HG03103 (cell line): ENCODE measurements at regions not wholly inside any gene's neighbourhood (a gene's known extent, or its start where the extent isn't known, plus 50 kb on each side); places are given as distances from the start of the nearest gene placed in this dataset.
"Not testable (repeated sequence)": the region's sequence is repeated elsewhere in the genome, so short reads cannot be mapped to it uniquely, and the experiment has no call there.

ENCODE experiments used
- ATAC-seq: cut with Tn5 transposase; IDR thresholded peaks from one replicate; pipeline ENCODE4 v1.9.1; 2021; ENCODE audit warnings: low read depth; ENCODE audit not compliant: unreplicated experiment

DNA sequence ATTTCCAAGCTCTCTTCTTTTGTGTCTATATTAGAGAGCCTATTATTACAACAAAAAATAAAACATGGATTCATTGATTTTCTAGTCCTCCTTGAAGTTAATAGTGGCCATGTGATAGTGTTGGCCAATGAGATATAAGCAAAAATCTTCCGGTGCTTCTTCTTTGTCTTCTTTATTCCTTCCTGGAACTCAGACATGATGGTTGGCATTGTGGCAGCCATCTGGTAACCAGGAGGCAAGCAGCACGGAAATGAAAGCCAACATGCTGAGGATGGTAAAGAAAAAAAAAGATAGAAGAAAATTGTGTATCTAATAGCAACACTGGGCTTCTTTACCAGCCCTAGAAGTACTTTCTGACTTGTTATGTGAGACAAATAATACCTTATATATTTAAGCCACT, 50.8 kb upstream of the SEL1L start:
- ATAC-seq: no peak

DNA sequence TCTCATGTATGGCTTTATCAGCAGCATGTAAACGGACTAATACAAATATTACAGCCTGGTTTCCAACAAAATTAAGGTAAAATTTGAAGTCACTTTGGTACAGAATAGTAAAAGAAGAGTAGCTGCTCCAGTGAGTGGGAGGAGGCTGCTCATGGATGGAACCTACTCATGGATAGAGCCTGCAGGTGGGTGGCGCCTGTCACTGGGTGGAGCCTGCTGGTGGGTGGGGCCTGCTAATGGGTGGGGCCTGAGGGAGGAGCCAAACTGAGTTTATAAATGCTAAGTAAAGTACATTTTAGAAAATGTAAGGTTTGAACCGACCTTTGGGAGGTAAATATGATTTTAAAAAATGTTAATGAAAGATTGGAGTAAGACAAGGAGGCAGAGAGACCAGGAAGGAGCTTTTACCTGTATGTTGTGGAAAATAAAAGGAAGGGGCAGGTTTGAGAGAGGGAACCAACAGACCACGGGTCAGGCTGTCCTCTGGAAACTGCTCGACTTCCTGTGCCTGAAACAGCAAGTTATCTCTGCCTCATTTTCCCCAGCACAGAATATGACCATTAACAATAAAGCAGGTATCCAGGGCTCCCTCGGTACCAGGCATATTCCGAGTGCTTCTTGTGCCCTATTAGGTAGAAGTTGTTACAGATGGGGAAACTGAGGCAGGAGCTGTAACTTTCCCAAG, 55.9 kb upstream of the SEL1L start:
- no peak for ATAC-seq

DNA sequence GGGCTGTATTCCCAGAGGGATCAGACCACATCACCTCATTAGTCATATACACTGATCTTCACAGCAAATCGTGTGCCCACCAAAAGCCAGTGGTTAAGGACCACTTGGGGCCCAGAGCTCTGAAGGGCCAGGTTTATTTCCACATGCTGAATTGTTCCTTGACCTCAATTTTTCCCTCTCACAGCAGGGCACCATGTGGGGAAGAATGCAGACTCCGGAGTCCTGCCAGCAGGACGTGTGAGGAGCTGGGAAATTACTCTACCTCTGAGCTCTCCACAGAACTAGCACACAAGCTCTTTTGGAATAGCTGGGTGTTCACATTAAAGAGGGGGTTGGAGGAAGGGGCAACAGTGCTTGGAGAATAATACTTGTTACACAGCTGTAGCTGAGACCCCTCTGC, 57.6 kb upstream of the SEL1L start:
- no peak for ATAC-seq

DNA sequence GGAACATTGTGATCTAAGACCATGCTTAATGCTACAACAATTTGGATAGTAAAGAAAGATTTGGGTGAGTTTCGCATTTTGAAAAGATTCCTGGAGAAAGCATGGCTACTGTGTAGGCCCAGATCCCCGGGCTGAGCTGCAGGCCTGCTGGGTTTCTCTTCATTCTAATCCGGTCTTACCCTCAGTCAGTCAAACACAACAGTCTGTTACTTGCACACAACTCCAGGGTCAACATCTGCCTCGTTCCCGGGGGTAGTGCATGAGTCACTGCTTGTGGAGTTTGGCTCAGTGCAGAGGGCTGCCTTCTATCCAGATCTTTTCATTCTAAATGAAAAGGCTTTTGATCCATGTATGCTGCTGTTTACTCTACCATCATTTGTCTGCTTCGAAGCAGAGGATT, 60.4 kb upstream of the SEL1L start:
- no peak for ATAC-seq

DNA sequence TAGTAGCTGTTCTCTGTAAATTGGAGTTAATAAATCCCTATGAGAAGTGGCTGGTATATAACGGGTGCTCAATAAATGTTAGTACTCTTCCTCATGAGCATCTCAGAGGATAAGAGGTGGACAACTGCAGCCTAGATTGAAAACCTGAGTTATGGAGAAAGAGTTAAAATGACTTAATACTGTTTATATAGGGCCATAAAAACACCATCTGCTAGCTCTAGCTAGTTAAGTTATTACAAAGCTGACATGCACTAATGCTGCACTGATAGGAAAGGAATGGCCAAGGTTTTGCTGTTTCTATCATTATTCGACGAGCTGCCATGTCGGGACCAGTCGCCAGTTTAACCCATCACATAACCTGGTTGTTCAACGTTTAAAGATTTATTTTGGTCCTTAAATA, 72.0 kb upstream of the SEL1L start:
- ATAC-seq: no peak

DNA sequence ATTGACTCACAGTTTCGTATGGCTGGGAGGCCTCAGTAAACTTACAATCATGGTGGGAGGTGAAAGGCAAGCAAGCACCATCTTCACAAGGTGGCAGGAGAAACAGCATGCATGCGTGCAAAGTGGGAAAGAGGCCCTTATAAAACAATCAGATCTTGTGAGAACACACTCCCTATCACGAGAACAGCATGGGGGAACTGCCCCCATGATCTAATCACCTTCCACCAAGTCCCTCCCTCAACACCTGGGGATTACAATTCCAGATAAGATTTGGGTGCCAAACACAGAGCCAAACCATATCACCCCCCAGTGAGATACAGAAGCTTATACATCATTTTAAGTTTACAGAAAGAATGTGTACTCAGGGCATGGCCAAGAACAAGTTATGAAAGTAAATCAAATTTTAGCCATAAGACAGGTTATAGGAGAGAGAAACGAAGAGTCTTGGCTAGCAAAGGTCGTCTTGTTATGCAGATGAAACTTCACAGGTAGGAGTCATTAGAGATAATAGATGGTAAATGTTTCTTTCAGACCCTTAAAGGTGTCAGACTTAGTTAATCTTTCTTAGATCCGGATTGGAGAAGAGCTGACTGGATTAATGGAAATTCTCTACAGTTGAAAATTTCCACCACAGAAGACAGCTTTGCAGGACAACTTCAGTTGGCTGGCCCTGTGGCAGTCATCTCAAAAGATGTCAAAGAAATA, 79.8 kb upstream of the SEL1L start:
- ATAC-seq: no peak

DNA sequence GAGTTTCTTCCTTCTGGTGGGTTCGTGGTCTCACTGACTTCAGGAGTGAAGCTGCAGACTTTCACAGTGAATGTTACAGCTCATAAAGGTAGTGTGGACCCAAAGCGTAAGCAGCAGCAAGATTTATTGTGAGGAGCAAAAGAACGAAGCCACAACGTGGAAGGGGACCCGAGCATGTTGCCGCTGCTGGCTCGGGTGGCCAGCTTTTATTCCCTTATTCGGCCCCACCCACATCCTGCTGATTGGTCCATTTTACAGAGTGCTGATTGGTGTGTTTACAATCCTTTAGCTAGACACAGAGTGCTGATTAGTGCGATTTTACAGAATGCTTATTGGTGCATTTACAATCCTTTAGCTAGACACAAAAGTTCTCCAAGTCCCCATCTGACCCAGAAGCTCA, 80.6 kb upstream of the SEL1L start:
- ATAC-seq: not testable (repeated sequence)

DNA sequence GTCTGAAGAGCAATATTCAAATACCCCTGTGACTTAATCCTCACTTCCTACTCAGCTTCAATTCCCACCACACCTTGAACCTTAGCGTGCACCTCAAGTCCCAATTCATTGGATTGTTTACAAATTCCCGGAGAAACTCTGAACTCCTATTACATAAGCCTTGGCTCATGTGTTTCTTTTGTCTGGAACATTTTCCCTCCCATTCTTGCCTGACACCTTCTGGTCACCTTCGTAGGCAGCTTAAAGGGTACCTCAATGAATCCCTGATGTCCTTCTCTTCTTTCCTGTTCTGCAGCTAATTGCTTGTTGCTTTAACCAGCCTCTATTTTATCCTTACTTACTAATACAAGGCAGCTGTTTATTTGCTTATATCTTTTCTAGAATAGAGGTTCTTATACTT, 85.0 kb upstream of the SEL1L start:
- no peak for ATAC-seq

DNA sequence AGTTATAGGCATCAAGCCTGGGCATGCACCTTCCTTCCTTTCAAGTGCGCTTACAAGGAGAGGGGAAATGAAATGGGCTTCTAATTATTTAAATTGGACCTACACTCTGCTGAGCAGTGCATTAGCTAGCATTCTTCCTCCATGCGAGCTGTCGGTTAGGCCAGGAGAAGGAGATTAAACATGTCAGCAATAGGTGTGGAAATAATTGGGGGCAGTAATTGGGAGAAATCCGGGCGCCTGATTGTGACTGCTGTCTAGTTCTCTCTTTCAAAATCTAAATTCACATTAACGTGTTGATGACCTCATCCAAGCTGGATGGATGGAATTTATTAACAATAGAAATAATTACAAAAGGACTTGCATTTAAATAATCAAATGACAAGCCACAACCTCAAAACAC, 86.2 kb upstream of the SEL1L start:
- ATAC-seq: no peak

DNA sequence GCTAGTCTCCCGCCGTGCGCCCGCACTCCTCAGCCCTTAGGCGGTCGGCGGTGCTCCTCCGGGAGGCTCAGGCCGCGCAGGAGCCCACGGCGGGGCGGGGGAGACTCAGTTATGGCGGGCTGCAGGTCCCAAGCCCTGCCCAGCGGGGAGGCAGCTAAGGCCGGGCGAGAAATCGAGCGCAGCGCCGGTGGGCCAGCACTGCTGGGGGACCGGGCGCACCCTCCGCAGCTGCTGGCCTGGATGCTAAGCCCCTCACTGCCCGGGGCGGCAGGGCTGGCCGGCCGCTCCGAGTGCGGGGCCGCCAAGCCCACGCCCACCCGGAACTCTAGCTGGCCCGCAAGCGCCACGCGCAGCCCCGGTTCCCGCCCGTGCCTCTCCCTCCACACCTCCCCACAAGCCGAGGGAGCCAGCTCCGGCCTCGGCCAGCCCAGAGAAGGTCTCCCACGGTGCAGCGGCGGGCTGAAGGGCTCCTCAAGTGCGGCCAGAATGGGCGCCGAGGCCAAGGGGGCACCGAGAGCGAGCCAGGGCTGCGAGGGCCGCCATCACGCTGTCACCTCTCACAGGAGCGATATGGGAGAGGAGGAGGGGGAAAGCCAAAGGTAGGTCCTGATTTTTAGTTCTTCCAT, 90.2 kb upstream of the SEL1L start:
- not testable (repeated sequence) for ATAC-seq

DNA sequence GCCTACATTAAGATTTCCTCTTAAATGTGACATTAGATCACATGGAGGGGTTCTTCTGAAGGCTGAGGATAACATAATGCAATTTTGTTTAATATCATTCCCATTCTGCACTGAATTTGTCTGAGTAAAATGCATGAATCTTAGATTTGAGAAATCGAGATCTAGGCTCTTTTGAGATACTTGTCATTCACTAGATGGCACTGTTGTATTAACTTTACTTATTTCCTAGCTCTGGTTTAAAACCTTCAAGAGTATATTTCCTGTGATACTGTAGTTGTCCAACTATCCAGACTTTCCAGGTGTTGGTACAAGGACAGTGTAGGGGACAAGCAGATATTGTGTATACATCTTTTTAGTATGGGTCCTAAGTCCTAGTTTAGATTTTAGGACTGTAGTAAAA, 91.7 kb upstream of the SEL1L start:
- ATAC-seq: no peak

DNA sequence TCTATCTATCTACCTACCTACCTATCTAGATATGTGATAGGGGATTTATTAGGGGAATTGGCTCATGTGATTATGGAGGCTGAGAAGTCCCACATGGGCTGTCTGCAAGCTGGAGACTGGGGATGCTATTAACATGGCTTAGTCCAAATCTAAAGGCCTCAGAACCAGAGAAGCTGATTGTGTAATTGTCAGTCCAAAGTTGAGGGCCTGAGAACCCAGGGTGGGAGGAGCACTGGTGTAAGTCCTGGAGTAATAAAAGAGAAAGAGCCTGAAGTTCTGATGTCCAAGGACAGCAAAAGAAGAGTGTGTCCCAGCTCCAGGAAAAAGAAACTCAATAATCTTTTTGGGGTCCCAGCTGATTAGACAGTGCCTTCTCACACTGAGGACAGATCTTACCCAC, 98.5 kb upstream of the SEL1L start:
- ATAC-seq: no peak

DNA sequence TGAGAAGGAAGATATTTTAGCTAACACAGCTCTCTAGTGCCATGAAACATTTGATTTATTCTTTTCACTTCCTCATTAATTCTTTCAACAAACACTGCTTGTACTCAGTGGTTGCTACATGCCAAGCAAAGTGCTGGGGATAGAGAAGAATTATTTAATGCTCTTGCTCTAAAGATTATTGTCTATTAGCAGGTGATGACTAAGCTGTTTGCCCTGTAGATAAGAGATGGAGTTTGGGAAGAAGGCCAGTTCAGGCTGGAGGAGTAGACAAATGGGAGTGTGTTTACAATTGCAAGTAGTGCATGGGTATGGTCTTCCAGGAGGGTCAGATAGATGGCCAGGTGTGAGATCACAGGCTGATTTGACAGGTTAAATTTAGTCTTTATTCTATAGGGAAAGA, 99.8 kb upstream of the SEL1L start:
- no peak for ATAC-seq

DNA sequence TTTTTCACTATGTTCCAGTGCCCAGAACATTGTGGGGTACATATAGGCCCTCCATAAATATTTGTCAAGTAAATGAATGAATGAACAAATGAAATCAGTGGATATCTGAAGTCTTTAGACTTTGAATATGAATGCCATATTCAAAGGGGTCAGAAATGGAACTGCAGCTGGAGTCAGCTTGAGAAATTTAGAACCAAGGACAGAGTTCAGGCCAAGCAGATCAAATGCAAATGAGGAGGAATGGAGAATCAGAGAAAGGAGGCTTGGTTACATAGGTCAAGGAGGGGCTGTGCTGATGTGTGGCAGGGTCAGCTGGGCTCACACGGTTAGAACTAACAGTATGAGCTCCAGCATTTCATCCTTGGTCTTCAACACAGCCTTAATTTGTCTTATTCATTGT, 104.0 kb upstream of the SEL1L start:
- ATAC-seq: no peak

DNA sequence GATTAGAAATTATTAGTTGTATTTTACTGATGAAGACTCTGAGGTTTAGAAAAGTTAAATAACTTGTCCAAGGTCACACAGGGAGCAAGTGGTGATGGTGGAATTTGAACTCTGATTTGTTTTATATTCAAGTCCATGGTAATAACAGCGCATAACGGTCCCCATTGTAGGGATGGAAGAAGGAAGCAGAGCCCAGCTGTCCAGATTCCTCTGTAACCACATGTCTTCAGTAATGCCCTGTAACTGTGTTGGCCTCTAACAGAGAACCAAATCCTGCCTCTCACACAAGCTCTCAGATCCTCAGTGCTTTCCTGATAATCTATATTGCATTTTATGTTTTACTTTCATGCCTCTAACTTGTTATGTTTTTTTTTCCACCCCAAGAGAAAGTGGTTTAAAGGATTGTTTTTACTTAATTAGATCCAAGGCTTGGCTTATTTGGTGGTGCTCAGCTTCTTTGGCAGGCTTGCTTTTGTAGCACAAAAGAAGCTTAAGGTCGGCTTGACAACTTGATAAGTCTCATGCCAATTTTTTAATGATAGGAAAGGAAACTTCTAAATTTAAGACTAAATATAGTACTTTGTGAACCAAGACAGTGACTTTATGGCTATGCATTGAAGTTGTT, 105.1 kb upstream of the SEL1L start:
- no peak for ATAC-seq

DNA sequence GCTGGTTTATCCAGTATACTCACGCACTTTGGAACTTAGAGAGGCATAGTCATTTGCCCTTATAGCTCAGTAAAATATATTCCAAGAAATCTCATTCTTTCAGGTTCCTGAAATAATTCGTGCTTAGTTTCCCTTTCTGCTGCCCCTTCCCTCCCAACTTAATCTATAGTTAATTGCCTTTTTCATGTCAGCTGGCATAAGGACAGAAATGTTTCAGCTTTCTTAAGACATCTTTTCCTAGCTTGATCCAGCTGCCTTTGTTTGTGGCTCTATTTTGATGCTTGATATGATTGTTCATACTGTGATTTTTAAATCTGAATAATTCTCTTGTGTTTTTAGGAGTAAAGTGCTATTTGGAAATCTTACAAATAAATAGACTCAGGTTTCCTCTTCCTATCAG, 120.0 kb upstream of the SEL1L start:
- no peak for ATAC-seq

DNA sequence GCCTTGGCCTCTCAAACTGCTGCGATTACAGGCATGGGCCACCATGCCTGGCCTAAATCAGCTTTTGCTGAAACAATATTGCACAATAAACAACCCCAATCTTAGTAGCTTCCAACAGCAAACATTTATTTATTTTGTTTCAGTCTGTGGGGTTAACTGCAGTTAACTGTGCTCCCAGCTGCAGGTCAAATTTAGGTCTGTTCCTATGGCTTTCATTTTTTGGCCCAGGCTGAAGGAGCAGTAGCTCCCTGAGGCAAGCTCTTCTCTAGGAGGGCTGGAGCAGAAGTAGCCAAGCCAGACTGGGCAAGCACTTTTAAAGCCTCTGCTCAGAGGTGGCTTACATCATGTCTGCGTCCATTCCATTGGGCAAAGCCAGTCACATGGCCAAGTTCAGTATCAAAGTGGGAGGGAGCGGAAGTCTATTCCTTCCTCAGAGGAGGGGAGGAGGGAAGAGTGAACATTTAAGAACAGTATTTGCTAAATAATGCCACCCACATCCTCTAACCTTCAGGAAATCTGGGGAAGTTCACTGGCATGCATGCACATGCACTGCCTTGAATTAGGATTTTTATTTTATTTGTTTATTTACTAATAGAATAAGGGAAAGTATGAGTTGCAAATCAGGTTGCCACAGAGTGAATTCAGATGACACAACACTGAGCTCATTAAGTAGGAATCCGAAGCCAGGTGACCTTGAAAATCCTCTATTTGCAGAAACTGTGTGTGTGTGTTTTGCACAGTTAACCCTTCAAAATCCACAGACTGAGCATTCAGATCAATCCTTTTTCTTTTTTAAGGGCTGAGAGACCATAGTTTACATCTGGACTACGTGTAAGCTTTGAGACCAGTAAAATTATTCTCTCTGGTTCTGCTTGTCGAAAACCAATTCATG, 122.0 kb upstream of the SEL1L start:
- ATAC-seq: no peak

DNA sequence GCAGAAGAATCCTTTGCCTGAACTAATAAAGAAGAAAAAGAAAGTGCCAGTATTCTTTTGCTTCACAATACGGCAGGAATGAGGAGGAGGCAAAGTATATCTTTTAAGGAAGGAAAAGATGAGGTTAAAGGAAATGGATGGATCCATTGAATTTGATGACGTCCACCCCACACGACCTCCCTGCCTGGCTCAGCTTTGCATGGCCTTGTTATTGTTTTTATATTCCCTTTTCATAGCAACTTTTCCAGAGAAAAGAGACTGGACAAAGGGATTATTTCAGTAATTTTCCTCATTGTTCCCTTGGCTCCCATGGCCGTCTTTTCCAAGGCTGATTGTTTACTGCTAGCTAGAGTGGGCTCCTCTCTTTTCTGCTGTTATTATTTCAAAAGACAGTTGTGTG, 123.2 kb upstream of the SEL1L start:
- ATAC-seq: no peak

DNA sequence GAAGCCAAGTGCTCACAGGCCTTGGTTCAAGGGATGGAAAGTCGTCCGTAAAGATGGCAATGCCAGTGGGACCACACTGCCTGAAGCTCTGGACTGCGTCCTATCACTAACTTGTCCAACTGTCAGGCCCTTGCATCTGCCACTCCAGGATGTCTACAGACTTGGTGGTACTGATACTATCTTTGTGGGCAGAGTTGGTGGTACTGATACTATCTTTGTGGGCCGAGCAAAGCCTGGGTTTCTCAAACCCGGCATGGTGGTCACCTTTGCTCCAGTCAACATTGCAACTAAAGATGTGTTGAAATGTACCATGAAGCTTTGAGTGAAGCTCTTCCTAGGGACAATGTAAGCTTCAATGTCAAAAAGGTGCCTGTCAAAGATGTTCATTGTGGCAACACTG, 128.4 kb upstream of the SEL1L start:
- no peak for ATAC-seq

DNA sequence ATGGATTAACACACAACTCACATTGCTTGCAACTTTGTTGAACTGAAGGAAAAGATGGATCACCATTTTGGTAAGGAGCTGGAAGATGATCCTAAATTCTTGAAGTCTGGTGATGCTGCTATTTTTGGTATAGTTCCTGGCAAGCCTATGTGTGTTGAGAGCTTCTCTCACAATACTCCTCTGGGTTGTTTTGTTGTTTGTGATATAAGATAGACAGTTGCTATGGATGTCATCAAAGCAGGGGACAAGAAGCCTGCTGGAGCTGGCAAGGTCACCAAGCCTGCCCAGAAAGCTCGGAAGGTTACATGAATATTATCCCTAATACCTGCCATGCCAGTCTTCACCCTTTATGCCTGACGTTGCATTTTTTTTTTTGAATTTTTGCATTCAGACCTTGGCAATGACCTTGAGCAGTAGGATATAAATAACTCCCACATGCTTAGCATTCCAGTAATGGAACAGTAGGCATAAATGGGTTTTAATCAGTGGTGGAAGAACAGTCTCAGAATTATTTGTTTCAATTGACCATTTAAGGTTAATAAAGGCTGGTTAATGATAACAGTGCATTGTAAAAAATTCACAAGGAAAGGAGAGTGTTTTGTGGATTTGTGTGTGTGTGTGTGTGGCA, 129.0 kb upstream of the SEL1L start:
- ATAC-seq: no peak
